Epithelial cell of proximal tubule (primary cell): ENCODE measurements at regions not wholly inside any gene's neighbourhood (a gene's known extent, or its start where the extent isn't known, plus 50 kb on each side); places are given as distances from the start of the nearest gene placed in this dataset.
A peak's percentile ranks its signal among the peaks of the same experiment; 100 is the strongest.

Experiments
- DNase-seq: peaks from one replicate; pipeline ENCODE4 v3.0.0-alpha.2; 2011; ENCODE audit warnings: low read depth
- H3K4me3 ChIP-seq: 2 replicates; pipeline ENCODE4 v1.5.1; 2011; ENCODE audit warnings: low read depth, mild to moderate bottlenecking, low read length
- CTCF ChIP-seq: conservative IDR thresholded peaks from 2 replicates; pipeline ENCODE4 v1.5.1; 2012; ENCODE audit warnings: low read depth, mild to moderate bottlenecking, low read length

- no peak for TF ChIP-seq CTCF
- DNase-seq: no peak
Measured at GRCh38 chr9:89659891-89660685, 55.3 kb downstream of the GADD45G start.

GRCh38 chr9:89661391-89661949, 56.7 kb downstream of the GADD45G start:
- DNase-seq: no peak
- TF ChIP-seq CTCF: no peak
- peak overlapping the region; percentile 33 for H3K4me3 ChIP-seq

More at GRCh38 chr9:89659891-89660685, 55.3 kb downstream of the GADD45G start:
- no peak overlapping the region for H3K4me3 ChIP-seq

- no peak for TF ChIP-seq CTCF
- peak; percentile 64 for DNase-seq
- H3K4me3 ChIP-seq: peak overlapping the region; percentile 52
Measured at GRCh38 chr9:89661956-89662717, 57.3 kb downstream of the GADD45G start.

GRCh38 chr9:89662718-89663613, 58.2 kb downstream of the GADD45G start:
- no peak overlapping the region for H3K4me3 ChIP-seq
- TF ChIP-seq CTCF: no peak
- DNase-seq: no peak

GRCh38 chr9:89663614-89663970, 58.8 kb downstream of the GADD45G start:
- TF ChIP-seq CTCF: no peak

GRCh38 chr9:89664010-89664409, 59.2 kb downstream of the GADD45G start:
- H3K4me3 ChIP-seq: no peak overlapping the region

More at GRCh38 chr9:89663614-89663970, 58.8 kb downstream of the GADD45G start:
- DNase-seq: no peak
- no peak overlapping the region for H3K4me3 ChIP-seq

More at GRCh38 chr9:89664010-89664409, 59.2 kb downstream of the GADD45G start:
- no peak for DNase-seq
- no peak for TF ChIP-seq CTCF
